Fibroblast of villous mesenchyme (primary cell): ENCODE measurements at regions not wholly inside any gene's neighbourhood (a gene's known extent, or its start where the extent isn't known, plus 50 kb on each side); places are given as distances from the start of the nearest gene placed in this dataset.
"Not testable (repeated sequence)": the region's sequence is repeated elsewhere in the genome, so short reads cannot be mapped to it uniquely, and the experiment has no call there.

Experiments used
- DNase-seq: peaks from one replicate; pipeline ENCODE4 v3.0.0-alpha.2; 2010; ENCODE audit warnings: low read depth
- H3K4me3 ChIP-seq: 2 replicates; pipeline ENCODE4 v1.5.1; 2011; ENCODE audit warnings: low read depth, mild to moderate bottlenecking, low read length
- TF ChIP-seq, protein P1 (sequence below): IDR thresholded peaks from 2 replicates; pipeline ENCODE4 v1.5.1; 2012; ENCODE audit warnings: low read depth, mild to moderate bottlenecking, low read length; ENCODE audit not compliant: insufficient read depth

DNA sequence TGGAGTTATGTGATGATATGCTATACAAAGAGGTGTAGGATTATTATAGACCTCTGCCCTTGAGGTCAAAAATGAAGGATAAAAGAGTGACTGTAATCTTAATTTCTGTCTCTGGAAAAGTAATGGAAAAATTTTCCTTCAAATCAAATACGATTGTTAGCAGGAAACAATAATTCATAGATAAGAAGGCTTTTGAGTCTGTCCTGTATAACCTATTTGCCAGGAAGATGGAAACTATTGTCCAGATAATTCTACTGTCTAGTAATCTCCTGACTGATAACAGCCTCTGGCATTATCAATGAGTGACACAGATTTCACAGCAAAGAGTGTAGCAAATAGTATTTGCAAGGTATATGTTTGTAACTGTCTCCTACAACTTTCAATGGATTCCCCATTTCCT is 307.8 kb downstream of the MTX2 start:
- no peak overlapping the region for H3K4me3 ChIP-seq
- DNase-seq: no peak
- TF ChIP-seq, protein P1, sequence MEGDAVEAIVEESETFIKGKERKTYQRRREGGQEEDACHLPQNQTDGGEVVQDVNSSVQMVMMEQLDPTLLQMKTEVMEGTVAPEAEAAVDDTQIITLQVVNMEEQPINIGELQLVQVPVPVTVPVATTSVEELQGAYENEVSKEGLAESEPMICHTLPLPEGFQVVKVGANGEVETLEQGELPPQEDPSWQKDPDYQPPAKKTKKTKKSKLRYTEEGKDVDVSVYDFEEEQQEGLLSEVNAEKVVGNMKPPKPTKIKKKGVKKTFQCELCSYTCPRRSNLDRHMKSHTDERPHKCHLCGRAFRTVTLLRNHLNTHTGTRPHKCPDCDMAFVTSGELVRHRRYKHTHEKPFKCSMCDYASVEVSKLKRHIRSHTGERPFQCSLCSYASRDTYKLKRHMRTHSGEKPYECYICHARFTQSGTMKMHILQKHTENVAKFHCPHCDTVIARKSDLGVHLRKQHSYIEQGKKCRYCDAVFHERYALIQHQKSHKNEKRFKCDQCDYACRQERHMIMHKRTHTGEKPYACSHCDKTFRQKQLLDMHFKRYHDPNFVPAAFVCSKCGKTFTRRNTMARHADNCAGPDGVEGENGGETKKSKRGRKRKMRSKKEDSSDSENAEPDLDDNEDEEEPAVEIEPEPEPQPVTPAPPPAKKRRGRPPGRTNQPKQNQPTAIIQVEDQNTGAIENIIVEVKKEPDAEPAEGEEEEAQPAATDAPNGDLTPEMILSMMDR: no peak

DNA sequence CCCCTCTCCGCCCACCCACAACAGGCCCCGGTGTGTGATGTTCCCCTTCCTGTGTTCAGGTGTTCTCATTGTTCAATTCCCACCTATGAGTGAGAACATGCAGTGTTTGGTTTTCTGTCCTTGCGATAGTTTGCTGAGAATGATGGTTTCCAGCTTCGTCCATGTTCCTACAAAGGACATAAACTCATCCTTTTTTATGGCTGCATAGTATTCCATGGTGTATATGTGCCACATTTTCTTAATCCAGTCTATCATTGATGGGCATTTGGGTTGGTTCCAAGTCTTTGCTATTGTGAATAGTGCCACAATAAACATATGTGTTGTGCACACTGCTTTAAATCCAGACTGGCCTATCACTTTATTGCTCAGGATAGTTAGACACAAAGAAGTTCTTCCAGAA is 309.1 kb downstream of the MTX2 start:
- H3K4me3 ChIP-seq, DNase-seq: not testable (repeated sequence)

DNA sequence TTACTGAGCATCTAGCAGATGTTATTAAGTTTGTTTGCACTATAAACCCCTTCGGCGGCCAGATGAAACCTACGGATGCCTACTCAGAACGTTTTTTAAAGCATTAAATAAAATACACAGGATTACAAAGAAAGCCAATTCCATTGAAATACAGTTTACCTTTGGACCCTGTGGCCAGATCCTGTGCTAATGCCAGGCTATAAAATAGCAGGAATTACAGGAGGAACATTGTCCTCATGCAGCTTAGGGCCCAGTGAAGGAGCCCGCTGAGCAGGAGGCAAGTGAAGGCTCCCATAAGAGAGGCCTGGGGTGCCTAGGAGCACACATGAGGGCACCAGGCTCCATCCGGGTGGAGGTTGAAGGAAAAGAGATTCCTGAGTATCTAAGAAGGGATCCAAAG is 310.4 kb downstream of the MTX2 start:
- no peak overlapping the region for H3K4me3 ChIP-seq
- DNase-seq: no peak
- TF ChIP-seq, protein P1: no peak

DNA sequence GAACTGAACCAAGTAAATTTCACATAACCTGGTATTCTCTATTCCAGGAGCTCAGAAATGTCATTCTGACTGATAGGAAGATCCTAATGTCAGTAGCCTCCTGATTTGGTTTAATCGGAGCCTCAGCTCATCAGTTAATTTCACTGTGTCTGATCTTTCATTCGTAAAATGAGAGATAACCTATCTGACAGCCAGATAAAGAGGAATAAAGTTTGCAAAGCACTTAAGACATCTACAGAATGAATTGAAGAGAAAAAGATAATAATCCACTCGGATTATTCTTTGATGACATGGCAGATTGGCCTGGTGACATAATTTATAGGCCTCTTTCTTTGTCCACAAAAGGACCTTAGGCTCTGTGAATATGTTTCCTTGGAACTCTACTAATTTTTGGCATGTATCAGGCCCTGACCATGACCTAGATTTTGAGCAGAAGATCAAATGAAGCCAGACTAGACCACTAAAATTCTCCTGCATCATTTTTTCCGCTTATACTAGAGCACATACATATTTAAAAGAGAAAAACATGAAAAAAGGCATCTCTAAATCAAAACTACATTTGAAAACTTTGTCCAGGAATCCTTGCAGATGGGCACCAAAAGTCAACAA is 312.4 kb downstream of the MTX2 start:
- TF ChIP-seq, protein P1: no peak
- H3K4me3 ChIP-seq: no peak overlapping the region
- no peak for DNase-seq

DNA sequence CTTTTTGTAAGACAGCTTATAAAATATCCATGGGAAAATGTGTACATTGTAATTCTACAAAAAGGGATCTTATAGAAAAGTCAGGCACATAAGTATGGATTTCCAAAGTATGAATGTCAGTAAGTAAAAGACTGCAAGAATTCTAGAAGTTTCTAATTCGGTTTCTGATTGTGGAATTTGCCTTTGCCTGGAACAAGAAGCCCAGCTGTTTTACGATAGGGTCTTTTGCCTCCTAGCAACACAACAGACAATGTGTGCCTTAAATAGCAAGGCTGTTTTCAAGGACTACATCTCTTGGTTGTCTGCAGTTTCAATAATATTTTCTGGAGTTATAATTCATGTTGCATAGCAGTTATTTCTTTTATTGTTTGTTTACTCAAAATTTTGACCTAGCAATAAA is 312.9 kb downstream of the MTX2 start:
- TF ChIP-seq, protein P1: no peak
- H3K4me3 ChIP-seq: no peak overlapping the region
- no peak for DNase-seq

DNA sequence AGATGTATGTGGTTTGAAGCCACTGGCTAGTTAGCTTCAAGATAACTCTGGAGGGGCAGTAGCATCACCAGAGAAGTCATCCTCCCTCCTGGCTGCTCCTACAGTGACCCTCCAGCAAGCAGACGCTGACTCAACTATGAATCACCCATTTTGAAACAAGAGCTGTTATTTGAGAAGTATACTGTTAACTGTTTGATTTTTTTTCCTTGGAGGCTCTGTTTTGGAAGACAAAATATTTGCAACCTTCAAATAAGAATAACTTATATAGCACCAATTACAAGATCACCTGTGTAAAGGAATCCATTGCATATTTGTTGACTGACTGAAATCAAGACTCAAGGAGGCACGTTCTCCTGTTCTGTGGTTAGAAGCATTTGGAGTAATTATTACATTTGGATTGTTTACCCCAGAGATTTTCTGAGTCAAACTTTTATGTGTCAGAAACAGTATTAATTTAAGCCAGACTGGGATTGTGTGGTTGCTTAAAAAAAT is 313.8 kb downstream of the MTX2 start:
- peak; percentile 88 for DNase-seq
- TF ChIP-seq, protein P1: no peak
- H3K4me3 ChIP-seq: no peak overlapping the region

DNA sequence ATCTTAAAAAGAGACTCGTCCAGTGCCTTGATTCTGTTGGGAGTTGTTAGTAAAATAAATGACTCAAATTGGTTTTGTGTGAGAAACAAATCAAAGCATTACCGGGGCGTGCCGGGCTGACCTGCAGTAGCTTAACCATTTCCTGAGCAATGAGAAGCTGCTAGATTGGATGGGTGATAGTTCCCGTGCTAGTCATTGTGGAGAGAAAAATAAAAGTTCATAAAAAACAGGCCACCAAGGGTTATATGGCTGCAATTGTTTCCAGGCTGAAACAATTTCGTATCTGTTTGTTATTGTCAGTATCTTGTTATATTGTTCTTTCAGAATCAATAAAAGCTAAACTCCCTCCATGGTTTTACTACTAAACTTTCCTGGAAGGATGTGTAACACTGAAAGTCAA is 314.4 kb downstream of the MTX2 start:
- no peak overlapping the region for H3K4me3 ChIP-seq
- TF ChIP-seq, protein P1: no peak
- no peak for DNase-seq
